Gastroesophageal sphincter (tissue), 4 donors: ENCODE measurements at regions not wholly inside any gene's neighbourhood (a gene's known extent, or its start where the extent isn't known, plus 50 kb on each side); places are given as distances from the start of the nearest gene placed in this dataset.

Experiments used
- ATAC-seq: fragments of 150-250 bp; one replicate; pipeline ENCODE4 v1.9.1; 2016; ENCODE audit warnings: mild to moderate bottlenecking, moderate library complexity
- H3K27ac ChIP-seq, 4 donors: fragments of 200-600 bp; sonication (generic) in 3 of 4; 1 replicate in 3 of 4; 2 replicates in 1 of 4; pipeline ENCODE4 v1.5.1; 2016 to 2019
- H3K27me3 ChIP-seq: fragments of 200-600 bp; sonication (generic); one replicate; pipeline ENCODE4 v1.5.1; 2019
- H3K36me3 ChIP-seq, 2 donors: fragments of 200-600 bp; sonication (generic); one replicate each; pipeline ENCODE4 v1.5.1; 2019; ENCODE audit warnings: control low read depth in 1 of 2
- H3K4me1 ChIP-seq, 3 donors: fragments of 200-600 bp; sonication (generic); 1 replicate in 2 of 3; 2 replicates in 1 of 3; pipeline ENCODE4 v1.5.1; 2016 to 2019; ENCODE audit warnings: control low read depth in 2 of 3
- H3K4me3 ChIP-seq, 2 donors: fragments of 200-600 bp; sonication (generic); one replicate each; pipeline ENCODE4 v1.5.1; 2019; ENCODE audit warnings: mild to moderate bottlenecking in 1 of 2, moderate library complexity in 1 of 2
- H3K9me3 ChIP-seq, 3 donors: fragments of 200-600 bp; sonication (generic); one replicate each; pipeline ENCODE4 v1.5.1; 2017 to 2019; ENCODE audit warnings: control low read depth in 2 of 3
- CTCF ChIP-seq, 4 experiments: fragments of 200-600 bp in 2 of 4; fragments of 450-650 bp in 2 of 4; sonication (generic) in 1 of 4; IDR thresholded peaks; one replicate each; pipeline ENCODE4 v1.5.1; 2017 to 2019; ENCODE audit warnings: antibody characterized with exemption in 4 of 4, mild to moderate bottlenecking in 2 of 4, moderate library complexity in 2 of 4
- EP300 ChIP-seq: sonication (generic); formaldehyde crosslinking; IDR thresholded peaks from one replicate; pipeline ENCODE4 v1.6.1; 2017; ENCODE audit warnings: antibody characterized with exemption, mild to moderate bottlenecking
- POLR2A ChIP-seq, 2 donors: fragments of 450-650 bp; IDR thresholded peaks; one replicate each; pipeline ENCODE4 v1.6.1; 2017; ENCODE audit warnings: antibody characterized with exemption in 2 of 2, mild to moderate bottlenecking in 2 of 2, moderate library complexity in 1 of 2
- POLR2AphosphoS5 ChIP-seq: sonication (generic); formaldehyde crosslinking; IDR thresholded peaks from one replicate; pipeline ENCODE4 v1.6.1; 2017; ENCODE audit warnings: antibody characterized with exemption
- WGBS, 2 donors: methylation state at CpG; one replicate each; pipeline ENCODE4 v1.1.5; 2018; ENCODE audit warnings: low coverage in 1 of 2; 5-methylcytosine and 5-hydroxymethylcytosine counted together

DNA sequence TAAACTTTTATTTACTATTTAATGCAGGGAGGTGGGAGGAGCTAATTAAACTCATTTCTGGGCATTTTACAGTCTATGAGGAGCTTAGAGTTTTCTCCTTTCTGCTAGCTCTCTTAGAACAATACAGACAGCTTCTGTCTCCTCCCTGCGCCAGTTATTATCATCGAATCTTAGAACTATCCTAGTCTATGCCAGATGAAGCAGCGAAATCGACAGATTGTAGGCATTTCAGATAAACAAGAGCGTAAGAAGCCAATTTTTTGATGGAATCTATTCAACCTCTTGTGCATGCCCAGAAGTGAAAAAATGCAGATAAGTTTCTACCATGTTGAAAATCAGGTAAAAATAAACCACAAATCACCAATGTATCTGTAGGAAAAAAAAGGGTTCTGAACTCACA lies 297.1 kb downstream of the KLF12 start:
- WGBS, 2 donors, result 79% methylated on average over 5 of the region's 5 CpGs; no CpG with 5 or more reads in 1 of the 2 donors
- no peak for ATAC-seq

DNA sequence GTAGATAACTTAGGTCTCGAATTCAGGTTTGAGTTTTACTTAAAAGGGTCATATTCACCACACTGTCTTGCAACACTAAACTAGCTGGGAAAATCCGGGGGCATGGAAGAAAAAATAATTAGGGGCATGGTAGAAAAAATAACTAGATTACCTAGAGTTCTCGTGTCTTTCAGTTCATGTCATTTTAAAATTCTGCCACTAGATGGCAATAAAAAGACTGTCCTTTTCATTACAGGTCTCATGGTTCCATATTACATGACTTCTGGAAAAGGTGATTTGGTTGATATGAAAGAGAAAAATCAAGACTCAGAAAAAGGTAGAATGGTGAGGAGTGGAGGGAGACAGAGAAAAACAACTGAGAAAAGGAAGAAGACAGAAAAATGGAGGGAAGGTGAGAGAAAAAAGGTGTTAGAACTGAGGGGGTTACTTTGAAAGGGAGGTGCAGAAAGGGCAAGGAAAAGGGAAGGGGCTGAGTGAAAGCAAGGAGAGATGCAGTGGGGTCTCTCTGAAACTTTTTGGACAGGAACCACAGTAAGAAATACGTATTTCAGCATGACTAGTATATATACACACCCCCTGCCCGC lies 299.0 kb downstream of the KLF12 start:
- no peaks in the 10 kb centered on the region for H3K36me3 ChIP-seq
- no peaks in the 10 kb centered on the region for H3K27me3 ChIP-seq
- H3K4me1 ChIP-seq, result peaks cover 0 to 13% (median 0%) of the 10 kb centered on the region in 3 donors
- H3K4me3 ChIP-seq, result no peak overlapping the region
- no peaks in the 10 kb centered on the region for H3K9me3 ChIP-seq
- H3K27ac ChIP-seq, result no peak overlapping the region
- WGBS, 2 donors, result 52 to 59% methylated on average over 5 of the region's 5 CpGs
- ATAC-seq, result no peak
- TF ChIP-seq EP300 (no peak), CTCF (IDR thresholded peaks at IDR 0.05) (peak; percentile 63 to 73 (median 68))

More for the DNA sequence above, 297.1 kb downstream of the KLF12 start:
- Histone ChIP-seq H3K27ac (no peak overlapping the region), H3K4me3 (no peak overlapping the region), H3K27me3 (no peaks in the 10 kb centered on the region), H3K4me1 (peaks cover 0 to 13% (median 0%) of the 10 kb centered on the region in 3 donors), H3K9me3 (no peaks in the 10 kb centered on the region), H3K36me3 (no peaks in the 10 kb centered on the region)
- no peak for TF ChIP-seq POLR2AphosphoS5
- no peak for TF ChIP-seq POLR2A (IDR thresholded peaks at IDR 0.05)
- no peak for TF ChIP-seq CTCF (IDR thresholded peaks at IDR 0.05)
- TF ChIP-seq EP300, result no peak

DNA sequence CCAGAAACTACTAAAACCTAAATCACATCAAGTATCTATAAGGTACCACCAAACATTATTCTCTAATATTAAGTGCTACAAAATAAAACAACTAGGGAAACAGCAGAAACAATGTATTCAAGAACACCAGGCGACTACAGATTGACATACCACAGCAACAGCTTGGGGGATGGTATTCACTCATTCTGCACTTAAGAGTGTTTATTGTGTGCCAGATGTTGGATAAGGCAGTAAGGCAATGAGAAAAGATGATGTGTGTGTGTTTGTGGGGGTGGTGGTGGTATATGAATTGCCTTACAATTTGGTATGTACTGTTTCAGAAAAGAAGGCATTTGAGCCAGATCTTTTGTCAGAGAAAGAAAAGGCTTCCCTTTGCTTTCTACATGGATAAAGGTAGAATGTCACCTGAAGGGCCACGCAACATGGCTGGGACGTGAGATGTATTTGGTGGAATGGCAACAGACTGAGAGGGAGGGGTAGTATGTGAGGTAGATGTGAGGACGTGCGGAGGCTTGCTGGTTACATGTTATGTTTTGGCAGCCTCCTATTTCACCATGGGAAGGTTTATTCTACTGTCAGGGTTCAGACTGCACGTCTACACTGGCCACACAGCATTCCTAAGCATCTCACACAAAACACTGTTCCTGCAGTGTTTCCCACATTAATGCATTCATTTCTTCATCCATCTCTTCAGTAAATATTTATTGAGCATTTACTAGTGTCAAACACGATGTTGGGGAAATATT lies 300.7 kb downstream of the KLF12 start:
- no peaks in the 10 kb centered on the region for H3K27me3 ChIP-seq
- no peak for TF ChIP-seq EP300
- no peak for TF ChIP-seq POLR2A (IDR thresholded peaks at IDR 0.05)
- TF ChIP-seq CTCF (IDR thresholded peaks at IDR 0.05), result no peak
- TF ChIP-seq POLR2AphosphoS5, result no peak
- no peak for ATAC-seq
- no peaks in the 10 kb centered on the region for H3K9me3 ChIP-seq
- H3K27ac ChIP-seq, result no peak overlapping the region
- no peak overlapping the region for H3K4me3 ChIP-seq
- H3K36me3 ChIP-seq, result no peaks in the 10 kb centered on the region
- H3K4me1 ChIP-seq, result peaks cover 0 to 13% (median 0%) of the 10 kb centered on the region in 3 donors
- 75 to 91% methylated on average over 7 of the region's 7 CpGs for WGBS, 2 donors

GRCh38 chr13:73832825-73833224 lies 301.4 kb downstream of the KLF12 start:
- WGBS, 2 donors, result 82 to 91% methylated on average over 3 of the region's 3 CpGs
- no peak for ATAC-seq
- no peaks in the 10 kb centered on the region for H3K27me3 ChIP-seq
- no peaks in the 10 kb centered on the region for H3K36me3 ChIP-seq
- TF ChIP-seq EP300, result no peak
- TF ChIP-seq POLR2AphosphoS5, result no peak
- no peak for TF ChIP-seq CTCF (IDR thresholded peaks at IDR 0.05)
- TF ChIP-seq POLR2A (IDR thresholded peaks at IDR 0.05), result no peak
- H3K9me3 ChIP-seq, result no peaks in the 10 kb centered on the region
- peaks cover 0 to 13% (median 0%) of the 10 kb centered on the region in 3 donors for H3K4me1 ChIP-seq
- no peak overlapping the region for H3K27ac ChIP-seq
- no peak overlapping the region for H3K4me3 ChIP-seq

DNA sequence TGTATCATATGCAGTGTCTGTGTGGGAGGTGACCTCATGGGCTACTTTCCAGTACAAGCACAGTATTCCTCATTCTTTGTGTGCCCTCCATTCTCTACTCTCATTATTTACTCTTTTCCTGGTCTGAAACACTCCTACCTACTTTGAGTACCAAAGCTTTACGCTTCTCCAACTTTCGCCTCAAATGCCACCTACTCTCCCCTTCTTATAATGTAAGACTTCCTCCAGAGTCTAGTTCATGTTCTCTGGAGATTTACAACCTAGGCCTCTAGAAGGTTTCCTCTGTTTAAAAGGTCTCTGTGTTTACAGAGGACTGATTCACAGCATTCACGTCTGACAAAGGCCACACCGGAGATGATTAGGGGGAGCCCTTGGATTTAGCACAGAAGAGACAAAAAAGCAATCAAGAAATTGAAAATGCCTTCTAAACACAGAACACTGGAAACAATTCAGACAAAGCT lies 302.0 kb downstream of the KLF12 start:
- H3K9me3 ChIP-seq, result no peaks in the 10 kb centered on the region
- 68% methylated on average over 4 of the region's 4 CpGs; no CpG with 5 or more reads in 1 of the 2 donors for WGBS, 2 donors
- no peak for TF ChIP-seq CTCF (IDR thresholded peaks at IDR 0.05)
- TF ChIP-seq POLR2A (IDR thresholded peaks at IDR 0.05), result no peak
- TF ChIP-seq EP300, result no peak
- no peak for TF ChIP-seq POLR2AphosphoS5
- no peak overlapping the region for H3K4me3 ChIP-seq
- no peak for ATAC-seq
- no peaks in the 10 kb centered on the region for H3K27me3 ChIP-seq
- peaks cover 0 to 13% (median 0%) of the 10 kb centered on the region in 3 donors for H3K4me1 ChIP-seq
- no peak overlapping the region for H3K27ac ChIP-seq
- H3K36me3 ChIP-seq, result no peaks in the 10 kb centered on the region
